Spleen (tissue), 7 donors: ENCODE measurements at regions not wholly inside any gene's neighbourhood (a gene's known extent, or its start where the extent isn't known, plus 50 kb on each side); places are given as distances from the start of the nearest gene placed in this dataset.

Source experiments
- POLR2A ChIP-seq, 3 donors: fragments of 450-650 bp; IDR thresholded peaks; one replicate each; pipeline ENCODE4 v1.5.1; 2017; ENCODE audit warnings: antibody characterized with exemption in 3 of 3, mild to moderate bottlenecking in 1 of 3
- POLR2AphosphoS5 ChIP-seq, 3 donors: sonication (generic); formaldehyde crosslinking; IDR thresholded peaks; one replicate each; pipeline ENCODE4 v1.5.1; 2017; ENCODE audit warnings: antibody characterized with exemption in 3 of 3
- TF ChIP-seq, protein P1 (sequence below), 11 experiments: fragments of 200-600 bp in 7 of 11; fragments of 450-650 bp in 4 of 11; sonication (generic) in 4 of 11; IDR thresholded peaks in 8 of 11; conservative IDR thresholded peaks in 3 of 11; 1 replicate in 7 of 11; 2 replicates in 4 of 11; pipeline versions ENCODE4 v1.4.0 to v1.8.0; 2016 to 2021; ENCODE audit warnings: antibody characterized with exemption in 11 of 11, inconsistent platforms in 4 of 11, mild to moderate bottlenecking in 1 of 11
- donor health status: DM: no; HTN: no; CAD: no; lungs with moderate emphysema.
- donor health status: DM: no; HTN: no; CAD: no.
- donor health status: DM: no; HTN: no; CAD: no.

DNA sequence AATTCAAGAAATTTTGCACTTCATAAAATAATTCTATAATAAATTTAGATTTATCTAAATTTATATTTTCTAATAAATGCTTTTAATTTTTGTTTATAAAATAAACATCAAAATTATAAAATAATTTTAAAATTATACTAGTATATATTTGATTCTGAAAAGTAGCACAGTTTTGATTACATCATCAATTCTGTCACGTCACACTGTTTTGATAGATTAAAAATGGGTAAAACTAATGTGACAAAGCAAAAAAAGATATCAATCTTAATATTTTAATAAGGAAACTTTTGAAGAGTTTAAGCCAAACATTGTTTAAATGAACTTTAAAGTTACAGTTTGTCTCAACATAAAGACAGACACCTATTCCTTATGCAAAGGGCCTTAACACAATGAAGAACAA, 1001.8 kb downstream of the KCNT2 start:
- TF ChIP-seq, protein P1, sequence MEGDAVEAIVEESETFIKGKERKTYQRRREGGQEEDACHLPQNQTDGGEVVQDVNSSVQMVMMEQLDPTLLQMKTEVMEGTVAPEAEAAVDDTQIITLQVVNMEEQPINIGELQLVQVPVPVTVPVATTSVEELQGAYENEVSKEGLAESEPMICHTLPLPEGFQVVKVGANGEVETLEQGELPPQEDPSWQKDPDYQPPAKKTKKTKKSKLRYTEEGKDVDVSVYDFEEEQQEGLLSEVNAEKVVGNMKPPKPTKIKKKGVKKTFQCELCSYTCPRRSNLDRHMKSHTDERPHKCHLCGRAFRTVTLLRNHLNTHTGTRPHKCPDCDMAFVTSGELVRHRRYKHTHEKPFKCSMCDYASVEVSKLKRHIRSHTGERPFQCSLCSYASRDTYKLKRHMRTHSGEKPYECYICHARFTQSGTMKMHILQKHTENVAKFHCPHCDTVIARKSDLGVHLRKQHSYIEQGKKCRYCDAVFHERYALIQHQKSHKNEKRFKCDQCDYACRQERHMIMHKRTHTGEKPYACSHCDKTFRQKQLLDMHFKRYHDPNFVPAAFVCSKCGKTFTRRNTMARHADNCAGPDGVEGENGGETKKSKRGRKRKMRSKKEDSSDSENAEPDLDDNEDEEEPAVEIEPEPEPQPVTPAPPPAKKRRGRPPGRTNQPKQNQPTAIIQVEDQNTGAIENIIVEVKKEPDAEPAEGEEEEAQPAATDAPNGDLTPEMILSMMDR (IDR thresholded peaks at IDR 0.05 in 8 of 11, conservative IDR thresholded peaks at IDR 0.05 in 3 of 11): no peak
- no peak for TF ChIP-seq POLR2A (IDR thresholded peaks at IDR 0.05)
- no peak for TF ChIP-seq POLR2AphosphoS5 (IDR thresholded peaks at IDR 0.05)
